Osteoblast (primary cell): ENCODE measurements at regions not wholly inside any gene's neighbourhood (a gene's known extent, or its start where the extent isn't known, plus 50 kb on each side); places are given as distances from the start of the nearest gene placed in this dataset.
A peak's percentile ranks its signal among the peaks of the same experiment; 100 is the strongest.

ENCODE experiments used
- DNase-seq: peaks from one replicate; pipeline ENCODE4 v3.0.0; 2011; ENCODE audit warnings: low spot score, mixed read lengths; ENCODE audit not compliant: insufficient read length; ENCODE audit errors: missing footprints
- H2AFZ ChIP-seq: 2 replicates; pipeline ENCODE4 v1.6.0; 2011; ENCODE audit warnings: mild to moderate bottlenecking, low read length
- H3K27ac ChIP-seq: 2 replicates; pipeline ENCODE4 v1.5.1; 2011; ENCODE audit warnings: mild to moderate bottlenecking, low read depth, low read length, moderate library complexity
- H3K27me3 ChIP-seq: 2 replicates; pipeline ENCODE4 v1.6.0; 2012; ENCODE audit warnings: mild to moderate bottlenecking, control low read depth, inconsistent platforms, low read length, moderate library complexity; ENCODE audit not compliant: insufficient read depth
- H3K36me3 ChIP-seq: 2 replicates; pipeline ENCODE4 v1.5.1; 2011; ENCODE audit warnings: mild to moderate bottlenecking, low read length, control low read depth, moderate library complexity; ENCODE audit not compliant: insufficient read depth
- H3K4me1 ChIP-seq: 2 replicates; pipeline ENCODE4 v1.5.1; 2011; ENCODE audit warnings: mild to moderate bottlenecking, low read length, control low read depth, moderate library complexity; ENCODE audit not compliant: insufficient read depth
- H3K4me2 ChIP-seq: 2 replicates; pipeline ENCODE4 v1.6.0; 2011; ENCODE audit warnings: mild to moderate bottlenecking, low read length; ENCODE audit not compliant: insufficient read depth
- H3K4me3 ChIP-seq: fragments of 200-600 bp; sonication (generic); 3 replicates; pipeline ENCODE4 v1.5.1; 2012; ENCODE audit warnings: mild to moderate bottlenecking, low read length, inconsistent platforms; ENCODE audit not compliant: insufficient read depth
- H3K79me2 ChIP-seq: 2 replicates; pipeline ENCODE4 v1.6.0; 2012; ENCODE audit warnings: mild to moderate bottlenecking, low read length, control low read depth, inconsistent platforms; ENCODE audit not compliant: insufficient read depth
- H3K9me3 ChIP-seq: 2 replicates; pipeline ENCODE4 v1.5.1; 2011; ENCODE audit warnings: low read depth, low read length, control low read depth
- H4K20me1 ChIP-seq: 2 replicates; pipeline ENCODE4 v1.6.0; 2012; ENCODE audit warnings: mild to moderate bottlenecking, low read length, control low read depth; ENCODE audit not compliant: insufficient read depth
- CTCF ChIP-seq: IDR thresholded peaks from 2 replicates; pipeline ENCODE4 v1.5.1; 2011; ENCODE audit warnings: mild to moderate bottlenecking, low read depth, low read length, moderate library complexity; ENCODE audit errors: extremely low read depth

- Histone ChIP-seq H3K79me2 (no peaks in the 10 kb centered on the region), H3K9me3 (no peaks in the 10 kb centered on the region), H3K27me3 (no peaks in the 10 kb centered on the region), H3K4me3 (no peak overlapping the region), H3K4me2 (no peak overlapping the region), H3K4me1 (no peaks in the 10 kb centered on the region), H2AFZ (no peak overlapping the region), H3K36me3 (no peaks in the 10 kb centered on the region), H3K27ac (no peak overlapping the region), H4K20me1 (no peaks in the 10 kb centered on the region)
- no peak for DNase-seq
- no peak for TF ChIP-seq CTCF
Measured at GRCh38 chr2:17309181-17309580, 209.1 kb downstream of the RAD51AP2 start.

GRCh38 chr2:17306706-17307105 is 211.5 kb downstream of the RAD51AP2 start:
- TF ChIP-seq CTCF = no peak
- peak; percentile 11 for DNase-seq

GRCh38 chr2:17306219-17306618 is 212.0 kb downstream of the RAD51AP2 start:
- no peak for DNase-seq
- H3K4me2 ChIP-seq = no peak overlapping the region
- H3K79me2 ChIP-seq = no peaks in the 10 kb centered on the region
- no peaks in the 10 kb centered on the region for H3K36me3 ChIP-seq
- no peaks in the 10 kb centered on the region for H3K9me3 ChIP-seq
- no peak overlapping the region for H2AFZ ChIP-seq
- no peak overlapping the region for H3K4me3 ChIP-seq
- no peaks in the 10 kb centered on the region for H3K27me3 ChIP-seq
- TF ChIP-seq CTCF = no peak
- no peak overlapping the region for H3K27ac ChIP-seq
- no peaks in the 10 kb centered on the region for H4K20me1 ChIP-seq
- H3K4me1 ChIP-seq = peaks cover 7% of the 10 kb centered on the region

More at GRCh38 chr2:17306706-17307105, 211.5 kb downstream of the RAD51AP2 start:
- no peaks in the 10 kb centered on the region for H3K27me3 ChIP-seq
- H3K79me2 ChIP-seq = no peaks in the 10 kb centered on the region
- peaks cover 7% of the 10 kb centered on the region for H3K4me1 ChIP-seq
- no peak overlapping the region for H2AFZ ChIP-seq
- no peaks in the 10 kb centered on the region for H3K9me3 ChIP-seq
- no peak overlapping the region for H3K27ac ChIP-seq
- no peaks in the 10 kb centered on the region for H3K36me3 ChIP-seq
- H4K20me1 ChIP-seq = no peaks in the 10 kb centered on the region
- H3K4me3 ChIP-seq = no peak overlapping the region
- no peak overlapping the region for H3K4me2 ChIP-seq

GRCh38 chr2:17303521-17303920 is 214.7 kb downstream of the RAD51AP2 start:
- no peak overlapping the region for H3K4me3 ChIP-seq
- no peak overlapping the region for H3K4me2 ChIP-seq

More at GRCh38 chr2:17303521-17303920, 214.7 kb downstream of the RAD51AP2 start:
- H3K9me3 ChIP-seq = no peaks in the 10 kb centered on the region
- no peaks in the 10 kb centered on the region for H4K20me1 ChIP-seq
- H3K4me1 ChIP-seq = peaks cover 7% of the 10 kb centered on the region
- no peaks in the 10 kb centered on the region for H3K27me3 ChIP-seq
- peak overlapping the region; percentile 61 for H2AFZ ChIP-seq
- TF ChIP-seq CTCF = no peak
- DNase-seq = peak; percentile 35
- H3K36me3 ChIP-seq = no peaks in the 10 kb centered on the region
- H3K27ac ChIP-seq = peak overlapping the region; percentile 17
- no peaks in the 10 kb centered on the region for H3K79me2 ChIP-seq
